A673 (cell line): ENCODE measurements at regions not wholly inside any gene's neighbourhood (a gene's known extent, or its start where the extent isn't known, plus 50 kb on each side); places are given as distances from the start of the nearest gene placed in this dataset.

Experiments
- BruUV-seq: library from RNA; stranded (reverse); fragments of 400-500 nt; replicated peaks from 2 replicates; lab custom pipeline; 2021; lab: Mats Ljungman, UMichigan
- CTCF ChIA-PET: fragments of 300-600 bp; sonication (Branson Sonifier 250); formaldehyde crosslinking; loops from one replicate; lab custom pipeline; 2022; ENCODE audit warnings: antibody characterized with exemption; lab: Charles Lee
- POLR2A ChIA-PET: fragments of 300-600 bp; sonication (Branson Sonifier 250); formaldehyde crosslinking; loops from one replicate; lab custom pipeline; 2022; ENCODE audit warnings: antibody characterized with exemption; ENCODE audit not compliant: low non-redundant PET; lab: Charles Lee
- DNase-seq: peaks from one replicate; pipeline ENCODE4 v3.0.0-alpha.2; 2015; ENCODE audit warnings: low spot score
- H3K27ac ChIP-seq: fragments of 200-600 bp; sonication (generic); 2 replicates; pipeline ENCODE4 v1.5.1; 2016; ENCODE audit warnings: mixed run types, low read depth, mild to moderate bottlenecking, mixed read lengths, antibody characterized with exemption, low read length; ENCODE audit not compliant: poor library complexity, severe bottlenecking
- H3K27me3 ChIP-seq: fragments of 200-600 bp; sonication (generic); replicated peaks from 2 replicates; pipeline ENCODE4 v1.6.1; 2017; ENCODE audit warnings: mixed run types, low read depth, mild to moderate bottlenecking, mixed read lengths, antibody characterized with exemption, low read length; ENCODE audit not compliant: insufficient read depth, poor library complexity
- H3K36me3 ChIP-seq: fragments of 200-600 bp; sonication (generic); 2 replicates; pipeline ENCODE4 v1.6.1; 2016; ENCODE audit warnings: mixed run types, mild to moderate bottlenecking, mixed read lengths, antibody characterized with exemption, low read length; ENCODE audit not compliant: insufficient read depth, poor library complexity, severe bottlenecking
- H3K4me1 ChIP-seq: fragments of 200-600 bp; sonication (generic); 2 replicates; pipeline ENCODE4 v1.6.1; 2017; ENCODE audit warnings: mixed run types, mild to moderate bottlenecking, mixed read lengths, antibody characterized with exemption, low read length; ENCODE audit not compliant: insufficient read depth, poor library complexity, severe bottlenecking
- H3K4me3 ChIP-seq: fragments of 200-600 bp; sonication (generic); 2 replicates; pipeline ENCODE4 v1.5.1; 2016; ENCODE audit warnings: low read depth, mixed run types, mild to moderate bottlenecking, mixed read lengths, low read length; ENCODE audit not compliant: poor library complexity, severe bottlenecking
- H3K9me3 ChIP-seq: fragments of 200-600 bp; sonication (generic); 2 replicates; pipeline ENCODE4 v1.6.1; 2016; ENCODE audit warnings: mixed run types, low read depth, mild to moderate bottlenecking, mixed read lengths, antibody characterized with exemption, low read length; ENCODE audit not compliant: poor library complexity, severe bottlenecking
- EZH2 ChIP-seq: fragments of 200-600 bp; sonication (generic); IDR thresholded peaks from 2 replicates; pipeline ENCODE4 v1.6.1; 2017; ENCODE audit warnings: borderline replicate concordance, low read depth, mild to moderate bottlenecking, mixed read lengths, antibody characterized with exemption, low read length; ENCODE audit not compliant: poor library complexity, severe bottlenecking
- intact Hi-C: fragments of 100-400 bp; cut with micrococcal nuclease; formaldehyde crosslinking; loops from one replicate; pipeline ENCODE4 v1.10.0; 2022; ENCODE audit not compliant: unreplicated experiment
- TF ChIP-seq, protein P1 (sequence below): fragments of 300-800, 200-600 bp; sonication (generic); conservative IDR thresholded peaks from 2 replicates; pipeline ENCODE4 v1.5.1; 2017; ENCODE audit warnings: low read depth, mild to moderate bottlenecking, antibody characterized with exemption, low read length, moderate library complexity, mixed read lengths

DNA sequence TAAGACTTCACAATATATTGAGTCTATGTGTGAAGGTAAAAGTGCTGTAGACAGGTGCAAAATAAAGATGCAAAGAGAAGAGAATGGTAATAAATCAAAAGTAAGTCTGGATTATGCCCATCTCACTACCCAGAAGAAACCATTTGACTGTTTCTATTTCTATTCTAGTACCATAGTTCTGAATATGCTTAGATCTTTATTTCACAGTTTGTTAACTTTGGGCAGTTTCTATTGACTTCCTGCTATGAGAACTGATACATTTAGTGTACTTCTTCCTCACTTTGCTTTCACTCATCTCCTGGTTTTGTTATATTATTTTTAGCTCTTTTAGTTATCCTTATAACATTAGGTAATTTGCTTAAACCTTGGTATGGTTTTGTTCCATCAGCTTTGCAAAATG, 94.9 kb downstream of the HS1BP3 start:
- BruUV-seq, result no TSS peak

GRCh38 chr2:20556756-20557155, 94.1 kb downstream of the HS1BP3 start:
- Histone ChIP-seq H3K4me1 (peaks cover 6% of the 10 kb centered on the region), H3K27ac (no peak overlapping the region), H3K36me3 (no peaks in the 10 kb centered on the region), H3K4me3 (no peak overlapping the region), H3K9me3 (no peaks in the 10 kb centered on the region), H3K27me3 (no peaks in the 10 kb centered on the region)
- ChIA-PET CTCF (no interaction called here), POLR2A (no interaction called here)
- intact Hi-C loops, result no loop called here
- DNase-seq, result no peak
- TF ChIP-seq, protein P1, sequence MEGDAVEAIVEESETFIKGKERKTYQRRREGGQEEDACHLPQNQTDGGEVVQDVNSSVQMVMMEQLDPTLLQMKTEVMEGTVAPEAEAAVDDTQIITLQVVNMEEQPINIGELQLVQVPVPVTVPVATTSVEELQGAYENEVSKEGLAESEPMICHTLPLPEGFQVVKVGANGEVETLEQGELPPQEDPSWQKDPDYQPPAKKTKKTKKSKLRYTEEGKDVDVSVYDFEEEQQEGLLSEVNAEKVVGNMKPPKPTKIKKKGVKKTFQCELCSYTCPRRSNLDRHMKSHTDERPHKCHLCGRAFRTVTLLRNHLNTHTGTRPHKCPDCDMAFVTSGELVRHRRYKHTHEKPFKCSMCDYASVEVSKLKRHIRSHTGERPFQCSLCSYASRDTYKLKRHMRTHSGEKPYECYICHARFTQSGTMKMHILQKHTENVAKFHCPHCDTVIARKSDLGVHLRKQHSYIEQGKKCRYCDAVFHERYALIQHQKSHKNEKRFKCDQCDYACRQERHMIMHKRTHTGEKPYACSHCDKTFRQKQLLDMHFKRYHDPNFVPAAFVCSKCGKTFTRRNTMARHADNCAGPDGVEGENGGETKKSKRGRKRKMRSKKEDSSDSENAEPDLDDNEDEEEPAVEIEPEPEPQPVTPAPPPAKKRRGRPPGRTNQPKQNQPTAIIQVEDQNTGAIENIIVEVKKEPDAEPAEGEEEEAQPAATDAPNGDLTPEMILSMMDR, result no peak
- TF ChIP-seq EZH2, result no peak
- BruUV-seq, result no TSS peak

More for the DNA sequence above, 94.9 kb downstream of the HS1BP3 start:
- Histone ChIP-seq H3K4me1 (no peaks in the 10 kb centered on the region), H3K36me3 (no peaks in the 10 kb centered on the region), H3K9me3 (no peaks in the 10 kb centered on the region), H3K4me3 (no peak overlapping the region), H3K27ac (no peak overlapping the region), H3K27me3 (no peaks in the 10 kb centered on the region)
- ChIA-PET POLR2A (no interaction called here), CTCF (no interaction called here)
- TF ChIP-seq, protein P1, result no peak
- no peak for TF ChIP-seq EZH2
- intact Hi-C loops, result no loop called here
- DNase-seq, result no peak

GRCh38 chr2:20557226-20557625, 93.7 kb downstream of the HS1BP3 start:
- Histone ChIP-seq H3K4me1 (peaks cover 10% of the 10 kb centered on the region), H3K4me3 (no peak overlapping the region), H3K27me3 (no peaks in the 10 kb centered on the region), H3K27ac (no peak overlapping the region), H3K36me3 (no peaks in the 10 kb centered on the region), H3K9me3 (no peaks in the 10 kb centered on the region)
- TF ChIP-seq EZH2, result no peak
- TF ChIP-seq, protein P1, result no peak
- ChIA-PET POLR2A (no interaction called here), CTCF (no interaction called here)
- no peak for DNase-seq
- no TSS peak for BruUV-seq
- intact Hi-C loops, result no loop called here
